Erythroblast (primary cell): ENCODE measurements at regions not wholly inside any gene's neighbourhood (a gene's known extent, or its start where the extent isn't known, plus 50 kb on each side); places are given as distances from the start of the nearest gene placed in this dataset.

Experiments used
- GATA1 ChIP-seq: IDR thresholded peaks from 2 replicates; pipeline ENCODE4 v1.6.1; 2011; ENCODE audit warnings: low read depth, mild to moderate bottlenecking, control low read depth, low read length, moderate library complexity
- POLR2A ChIP-seq: IDR thresholded peaks from 2 replicates; pipeline ENCODE4 v1.6.1; 2011; ENCODE audit warnings: mild to moderate bottlenecking, low read length

GRCh38 chr5:158430798-158431167 lies 571.8 kb upstream of the CLINT1 start:
- TF ChIP-seq POLR2A (no peak), GATA1 (no peak)
